ENCODE measurements at regions not wholly inside any gene's neighbourhood (a gene's known extent, or its start where the extent isn't known, plus 50 kb on each side); places are given as distances from the start of the nearest gene placed in this dataset.

- Histone ChIP-seq H3K9me3 (ENCODE audit: insufficient read depth, low read depth, low read length) (no peaks in the 10 kb centered on the region; the same call in 1 of the 2 replicates), H3K79me2 (ENCODE audit: insufficient read depth, low read length) (no peaks in the 10 kb centered on the region), H3K9ac (ENCODE audit: low read depth, low read length, poor library complexity, severe bottlenecking) (no peak overlapping the region), H3K4me3 (ENCODE audit: low read length, poor library complexity, severe bottlenecking) (no peak overlapping the region), H3K9me2 (replicated peaks; ENCODE audit: low read depth, low read length) (no peaks in the 10 kb centered on the region), H3K27me3 (ENCODE audit: insufficient read depth, low read length, poor library complexity, severe bottlenecking) (no peaks in the 10 kb centered on the region), H3K4me2 (ENCODE audit: low read depth, low read length, poor library complexity, severe bottlenecking) (no peak overlapping the region), H3K4me1 (ENCODE audit: insufficient read depth, low read length, poor library complexity, severe bottlenecking) (no peaks in the 10 kb centered on the region), H4K20me1 (ENCODE audit: insufficient read depth, low read length, poor library complexity, severe bottlenecking) (no peaks in the 10 kb centered on the region), H3K36me3 (ENCODE audit: insufficient read depth, low read length) (no peaks in the 10 kb centered on the region), H3F3A (ENCODE audit: low read depth) (no peaks in the 10 kb centered on the region), H2AFZ (ENCODE audit: low read length) (no peak overlapping the region)
- TF ChIP-seq EZH2phosphoT487 (IDR thresholded peaks at IDR 0.05; ENCODE audit: borderline replicate concordance) (no peak), CTCF (conservative IDR thresholded peaks at IDR 0.05; ENCODE audit: low read length) (no peak)
Observed at GRCh38 chr6:163707387-163708355, 293.2 kb downstream of the QKI start.

GRCh38 chr6:163706500-163707087 lies 292.1 kb downstream of the QKI start:
- H3K9ac ChIP-seq (ENCODE audit: low read depth, low read length, poor library complexity, severe bottlenecking) = no peak overlapping the region
- H3K4me2 ChIP-seq (ENCODE audit: low read depth, low read length, poor library complexity, severe bottlenecking) = no peak overlapping the region
- H2AFZ ChIP-seq (ENCODE audit: low read length) = no peak overlapping the region

GRCh38 chr6:163705923-163706322 lies 291.4 kb downstream of the QKI start:
- Histone ChIP-seq H3F3A (ENCODE audit: low read depth) (no peaks in the 10 kb centered on the region), H3K9me2 (replicated peaks; ENCODE audit: low read depth, low read length) (no peaks in the 10 kb centered on the region), H4K20me1 (ENCODE audit: insufficient read depth, low read length, poor library complexity, severe bottlenecking) (no peaks in the 10 kb centered on the region), H3K9me3 (ENCODE audit: insufficient read depth, low read depth, low read length) (no peaks in the 10 kb centered on the region), H3K27me3 (ENCODE audit: insufficient read depth, low read length, poor library complexity, severe bottlenecking) (no peaks in the 10 kb centered on the region), H3K36me3 (ENCODE audit: insufficient read depth, low read length) (no peaks in the 10 kb centered on the region), H3K4me1 (ENCODE audit: insufficient read depth, low read length, poor library complexity, severe bottlenecking) (no peaks in the 10 kb centered on the region), H3K4me2 (ENCODE audit: low read depth, low read length, poor library complexity, severe bottlenecking) (no peak overlapping the region), H3K4me3 (ENCODE audit: low read length, poor library complexity, severe bottlenecking) (no peak overlapping the region), H3K79me2 (ENCODE audit: insufficient read depth, low read length) (no peaks in the 10 kb centered on the region), H2AFZ (ENCODE audit: low read length) (no peak overlapping the region), H3K9ac (ENCODE audit: low read depth, low read length, poor library complexity, severe bottlenecking) (no peak overlapping the region)
- TF ChIP-seq EZH2phosphoT487 (IDR thresholded peaks at IDR 0.05; ENCODE audit: borderline replicate concordance) (no peak), CTCF (conservative IDR thresholded peaks at IDR 0.05; ENCODE audit: low read length) (no peak)

More at GRCh38 chr6:163706500-163707087, 292.1 kb downstream of the QKI start:
- H3K9me2 ChIP-seq (replicated peaks; ENCODE audit: low read depth, low read length) = no peaks in the 10 kb centered on the region
- no peaks in the 10 kb centered on the region for H3F3A ChIP-seq (ENCODE audit: low read depth)
- TF ChIP-seq CTCF (conservative IDR thresholded peaks at IDR 0.05; ENCODE audit: low read length) (no peak), EZH2phosphoT487 (IDR thresholded peaks at IDR 0.05; ENCODE audit: borderline replicate concordance) (no peak)
- H3K36me3 ChIP-seq (ENCODE audit: insufficient read depth, low read length) = no peaks in the 10 kb centered on the region
- no peaks in the 10 kb centered on the region for H3K79me2 ChIP-seq (ENCODE audit: insufficient read depth, low read length)
- no peak overlapping the region for H3K4me3 ChIP-seq (ENCODE audit: low read length, poor library complexity, severe bottlenecking)
- no peaks in the 10 kb centered on the region for H4K20me1 ChIP-seq (ENCODE audit: insufficient read depth, low read length, poor library complexity, severe bottlenecking)
- H3K9me3 ChIP-seq (ENCODE audit: insufficient read depth, low read depth, low read length) = no peaks in the 10 kb centered on the region
- H3K27me3 ChIP-seq (ENCODE audit: insufficient read depth, low read length, poor library complexity, severe bottlenecking) = no peaks in the 10 kb centered on the region
- no peaks in the 10 kb centered on the region for H3K4me1 ChIP-seq (ENCODE audit: insufficient read depth, low read length, poor library complexity, severe bottlenecking)
